ENCODE measurements at regions not wholly inside any gene's neighbourhood (a gene's known extent, or its start where the extent isn't known, plus 50 kb on each side); places are given as distances from the start of the nearest gene placed in this dataset.

GRCh38 chr1:194369060-194369459, 1182.6 kb upstream of the B3GALT2 start:
- TF ChIP-seq POLR2A (IDR thresholded peaks at IDR 0.05; ENCODE audit: low read length), result no peak
- no peak for TF ChIP-seq EHF (CRISPR knock-in tag; IDR thresholded peaks at IDR 0.05)

Data from A549 (cell line).